ENCODE measurements at regions not wholly inside any gene's neighbourhood (a gene's known extent, or its start where the extent isn't known, plus 50 kb on each side); places are given as distances from the start of the nearest gene placed in this dataset.

DNA sequence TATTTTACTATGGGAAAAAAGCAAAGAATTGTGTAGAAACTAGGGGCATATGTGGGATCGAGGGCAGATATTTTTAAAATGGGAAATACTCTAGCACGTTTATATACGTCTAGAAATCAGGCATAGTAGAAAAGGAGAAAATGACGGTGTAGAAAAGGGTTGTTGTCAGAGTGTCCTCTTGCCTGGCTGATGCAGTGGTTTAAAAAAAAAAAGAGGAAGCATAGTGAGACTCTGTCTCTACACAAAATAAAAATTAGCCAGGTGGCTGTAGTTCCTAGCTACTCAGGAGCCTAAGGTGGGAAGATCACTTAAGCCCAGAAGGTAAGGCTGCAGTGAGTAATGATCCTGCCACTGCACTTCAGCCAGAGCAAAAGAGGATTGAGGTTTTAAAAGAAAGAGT is 64.7 kb upstream of the LRRC7 start:
- H3K27me3 Mint-ChIP-seq (ENCODE audit: insufficient read depth, unreplicated experiment): no peaks in the 10 kb centered on the region
- no peak for DNase-seq
- Histone ChIP-seq H3K27me3 (replicated peaks; ENCODE audit: control insufficient read depth, insufficient read depth, low read length) (no peaks in the 10 kb centered on the region), H3K4me1 (peaks cover 15% of the 10 kb centered on the region), H3K4me3 (ENCODE audit: low read depth, low read length) (no peak overlapping the region), H3K9me3 (no peaks in the 10 kb centered on the region), H3K36me3 (ENCODE audit: control insufficient read depth, insufficient read depth, low read length) (no peaks in the 10 kb centered on the region)
- no peaks in the 10 kb centered on the region for H3K9me3 Mint-ChIP-seq (ENCODE audit: unreplicated experiment)
- POLR2A ChIA-PET: no interaction called here
- TF ChIP-seq, protein P1, sequence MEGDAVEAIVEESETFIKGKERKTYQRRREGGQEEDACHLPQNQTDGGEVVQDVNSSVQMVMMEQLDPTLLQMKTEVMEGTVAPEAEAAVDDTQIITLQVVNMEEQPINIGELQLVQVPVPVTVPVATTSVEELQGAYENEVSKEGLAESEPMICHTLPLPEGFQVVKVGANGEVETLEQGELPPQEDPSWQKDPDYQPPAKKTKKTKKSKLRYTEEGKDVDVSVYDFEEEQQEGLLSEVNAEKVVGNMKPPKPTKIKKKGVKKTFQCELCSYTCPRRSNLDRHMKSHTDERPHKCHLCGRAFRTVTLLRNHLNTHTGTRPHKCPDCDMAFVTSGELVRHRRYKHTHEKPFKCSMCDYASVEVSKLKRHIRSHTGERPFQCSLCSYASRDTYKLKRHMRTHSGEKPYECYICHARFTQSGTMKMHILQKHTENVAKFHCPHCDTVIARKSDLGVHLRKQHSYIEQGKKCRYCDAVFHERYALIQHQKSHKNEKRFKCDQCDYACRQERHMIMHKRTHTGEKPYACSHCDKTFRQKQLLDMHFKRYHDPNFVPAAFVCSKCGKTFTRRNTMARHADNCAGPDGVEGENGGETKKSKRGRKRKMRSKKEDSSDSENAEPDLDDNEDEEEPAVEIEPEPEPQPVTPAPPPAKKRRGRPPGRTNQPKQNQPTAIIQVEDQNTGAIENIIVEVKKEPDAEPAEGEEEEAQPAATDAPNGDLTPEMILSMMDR (IDR thresholded peaks at IDR 0.05; ENCODE audit: insufficient read depth in 1 of 2, low read depth in 1 of 2, low read length in 1 of 2, severe bottlenecking in 1 of 2, unreplicated experiment in 1 of 2): no peak
- intact Hi-C loops (cut with micrococcal nuclease; ENCODE audit: unreplicated experiment): no loop called here
- peaks cover 8% of the 10 kb centered on the region for H3K4me1 Mint-ChIP-seq (ENCODE audit: low read depth, unreplicated experiment)
- H3K36me3 Mint-ChIP-seq (ENCODE audit: insufficient read depth, unreplicated experiment): no peaks in the 10 kb centered on the region
- BruUV-seq (replicated peaks): no TSS peak
- H3K27ac Mint-ChIP-seq (ENCODE audit: unreplicated experiment): no peak overlapping the region
- H3K4me3 Mint-ChIP-seq (ENCODE audit: unreplicated experiment): no peak overlapping the region
- CTCF ChIA-PET: no interaction called here

DNA sequence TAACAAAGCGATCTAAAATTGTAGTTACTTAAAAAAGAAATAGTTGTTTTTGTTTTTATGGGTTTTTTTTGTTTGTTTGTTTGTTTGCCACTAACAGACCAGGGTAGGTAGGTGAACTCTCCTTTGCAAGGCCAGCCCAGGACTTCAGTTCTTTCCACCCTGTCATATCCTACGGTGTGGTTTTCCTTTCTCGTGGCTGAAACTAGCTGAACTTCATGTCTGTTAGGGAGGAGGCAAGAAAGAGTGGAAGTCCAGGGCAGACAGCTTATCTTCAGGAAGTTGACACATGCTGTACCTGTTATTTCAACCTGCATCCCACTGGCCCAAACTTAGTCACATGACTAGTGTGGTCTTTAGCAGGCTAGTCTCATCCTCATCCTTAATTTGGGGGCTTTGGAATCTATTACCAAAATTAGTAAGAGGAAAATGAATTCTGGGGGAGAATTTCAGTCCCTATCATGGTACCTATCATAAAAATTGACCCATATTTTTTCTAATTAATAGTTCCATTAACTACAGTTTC is 62.9 kb upstream of the LRRC7 start:
- no peaks in the 10 kb centered on the region for H3K36me3 ChIP-seq (ENCODE audit: control insufficient read depth, insufficient read depth, low read length)
- H3K27me3 ChIP-seq (replicated peaks; ENCODE audit: control insufficient read depth, insufficient read depth, low read length): no peaks in the 10 kb centered on the region
- ChIA-PET POLR2A (no interaction called here), CTCF (no interaction called here)
- H3K9me3 ChIP-seq: no peaks in the 10 kb centered on the region
- H3K4me3 Mint-ChIP-seq (ENCODE audit: unreplicated experiment): no peak overlapping the region
- no peaks in the 10 kb centered on the region for H3K4me1 ChIP-seq
- H3K27ac Mint-ChIP-seq (ENCODE audit: unreplicated experiment): no peak overlapping the region
- H3K9me3 Mint-ChIP-seq (ENCODE audit: unreplicated experiment): no peaks in the 10 kb centered on the region
- H3K36me3 Mint-ChIP-seq (ENCODE audit: insufficient read depth, unreplicated experiment): no peaks in the 10 kb centered on the region
- H3K4me3 ChIP-seq (ENCODE audit: low read depth, low read length): no peak overlapping the region
- TF ChIP-seq, protein P1 (IDR thresholded peaks at IDR 0.05; ENCODE audit: insufficient read depth in 1 of 2, low read depth in 1 of 2, low read length in 1 of 2, severe bottlenecking in 1 of 2, unreplicated experiment in 1 of 2): no peak
- intact Hi-C loops (cut with micrococcal nuclease; ENCODE audit: unreplicated experiment): no loop called here
- H3K27me3 Mint-ChIP-seq (ENCODE audit: insufficient read depth, unreplicated experiment): no peaks in the 10 kb centered on the region
- H3K4me1 Mint-ChIP-seq (ENCODE audit: low read depth, unreplicated experiment): peaks cover 6% of the 10 kb centered on the region
- BruUV-seq (replicated peaks): no TSS peak
- DNase-seq: no peak

DNA sequence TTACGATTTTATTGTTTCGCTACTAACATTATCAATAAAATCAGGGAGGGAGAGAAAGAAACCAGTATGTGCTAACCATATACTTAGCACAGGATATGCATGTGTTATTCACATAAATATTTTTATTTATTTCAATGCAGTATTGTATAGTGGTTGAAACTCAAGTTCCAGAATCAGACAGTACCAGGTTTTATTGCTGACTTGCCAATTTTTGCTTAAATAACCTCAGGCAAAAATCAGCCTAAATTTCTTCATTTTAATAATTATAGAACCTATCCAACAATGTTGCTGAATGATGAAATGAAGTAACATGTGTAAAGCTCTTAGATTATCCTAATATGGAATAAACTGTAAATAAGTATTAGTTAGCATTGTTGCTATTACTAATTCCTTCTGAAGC is 61.4 kb upstream of the LRRC7 start:
- ChIA-PET CTCF (no interaction called here), POLR2A (no interaction called here)
- intact Hi-C loops (cut with micrococcal nuclease; ENCODE audit: unreplicated experiment): no loop called here

More for the DNA sequence above, 61.4 kb upstream of the LRRC7 start:
- H3K27me3 ChIP-seq (replicated peaks; ENCODE audit: control insufficient read depth, insufficient read depth, low read length): no peaks in the 10 kb centered on the region
- Mint-ChIP-seq H3K4me1 (ENCODE audit: low read depth, unreplicated experiment) (peaks cover 6% of the 10 kb centered on the region), H3K27ac (ENCODE audit: unreplicated experiment) (no peak overlapping the region), H3K27me3 (ENCODE audit: insufficient read depth, unreplicated experiment) (no peaks in the 10 kb centered on the region), H3K9me3 (ENCODE audit: unreplicated experiment) (no peaks in the 10 kb centered on the region), H3K4me3 (ENCODE audit: unreplicated experiment) (no peak overlapping the region), H3K36me3 (ENCODE audit: insufficient read depth, unreplicated experiment) (no peaks in the 10 kb centered on the region)
- TF ChIP-seq, protein P1 (IDR thresholded peaks at IDR 0.05; ENCODE audit: insufficient read depth in 1 of 2, low read depth in 1 of 2, low read length in 1 of 2, severe bottlenecking in 1 of 2, unreplicated experiment in 1 of 2): no peak
- DNase-seq: no peak
- no peaks in the 10 kb centered on the region for H3K9me3 ChIP-seq
- no TSS peak for BruUV-seq (replicated peaks)
- H3K4me1 ChIP-seq: no peaks in the 10 kb centered on the region
- H3K36me3 ChIP-seq (ENCODE audit: control insufficient read depth, insufficient read depth, low read length): no peaks in the 10 kb centered on the region
- H3K4me3 ChIP-seq (ENCODE audit: low read depth, low read length): no peak overlapping the region
